SK-N-SH (cell line): ENCODE measurements at regions not wholly inside any gene's neighbourhood (a gene's known extent, or its start where the extent isn't known, plus 50 kb on each side); places are given as distances from the start of the nearest gene placed in this dataset.
A peak's percentile ranks its signal among the peaks of the same experiment; 100 is the strongest.

Source experiments
- CTCF ChIA-PET: fragments of 300-600, 350-600 bp; formaldehyde crosslinking; extraction: SDS; loops from one replicate; lab custom pipeline; 2021; lab: Yijun Ruan, JAX
- POLR2A ChIA-PET: fragments of 350-600 bp; sonication (Branson Sonifier 250); formaldehyde crosslinking; extraction: SDS; loops from one replicate; lab custom pipeline; 2020; ENCODE audit warnings: antibody characterized with exemption, inconsistent platforms; lab: Yijun Ruan, JAX
- DNase-seq: peaks from one replicate; pipeline ENCODE4 v3.0.0; 2012
- H2AFZ ChIP-seq: fragments of 200-600 bp; sonication (generic); 2 replicates; pipeline ENCODE4 v1.8.1; 2016; ENCODE audit warnings: antibody characterized with exemption, mild to moderate bottlenecking, low read depth
- H3F3A ChIP-seq: fragments of 200-600 bp; sonication (generic); replicated peaks from 2 replicates; pipeline ENCODE3; 2016; ENCODE audit warnings: antibody characterized with exemption, mild to moderate bottlenecking; ENCODE audit not compliant: insufficient read depth
- H3K27ac ChIP-seq, 2 experiments: fragments of 200-500 bp in 1 of 2; fragments of 200-600 bp in 1 of 2; sonication (Bioruptor generic) in 1 of 2; sonication (generic), shearing (Covaris generic) in 1 of 2; 2 replicates each; pipeline versions ENCODE4 v1.5.1 to v1.6.1; 2014 to 2016; ENCODE audit warnings: low read depth in 2 of 2, inconsistent platforms in 1 of 2, low read length in 1 of 2, mild to moderate bottlenecking in 1 of 2, mixed read lengths in 1 of 2
- H3K27me3 ChIP-seq: fragments of 200-600 bp; sonication (generic), shearing (Covaris generic); 2 replicates; pipeline ENCODE4 v1.6.1; 2016; ENCODE audit warnings: mixed run types; ENCODE audit not compliant: insufficient read depth
- H3K36me3 ChIP-seq, 2 experiments: fragments of 200-500 bp in 1 of 2; fragments of 200-600 bp in 1 of 2; sonication (Bioruptor generic) in 1 of 2; sonication (generic) in 1 of 2; replicated peaks in 1 of 2; 2 replicates each; pipeline versions ENCODE3 to v1.5.1; 2014 to 2016; ENCODE audit warnings: low read length in 1 of 2, mild to moderate bottlenecking in 1 of 2; ENCODE audit not compliant: insufficient read depth in 2 of 2, control insufficient read depth in 1 of 2
- H3K4me1 ChIP-seq, 2 experiments: fragments of 200-500 bp in 1 of 2; fragments of 200-600 bp in 1 of 2; sonication (Bioruptor generic) in 1 of 2; sonication (generic), shearing (Covaris generic) in 1 of 2; 2 replicates each; pipeline versions ENCODE4 v1.5.1 to v1.6.1; 2014 to 2016; ENCODE audit warnings: low read depth in 1 of 2, low read length in 1 of 2, mixed run types in 1 of 2; ENCODE audit not compliant: insufficient read depth in 2 of 2, control insufficient read depth in 1 of 2
- H3K4me2 ChIP-seq: fragments of 200-600 bp; sonication (generic), shearing (Covaris generic); 2 replicates; pipeline ENCODE4 v1.6.1; 2017; ENCODE audit warnings: mixed run types
- H3K4me3 ChIP-seq, 2 experiments: fragments of 200-500 bp in 1 of 2; fragments of 200-600 bp in 1 of 2; sonication (Bioruptor generic) in 1 of 2; sonication (generic), shearing (Covaris generic) in 1 of 2; 2 replicates each; pipeline versions ENCODE4 v1.5.1 to v1.8.1; 2014 to 2016; ENCODE audit warnings: low read depth in 2 of 2, inconsistent platforms in 1 of 2, low read length in 1 of 2, mild to moderate bottlenecking in 1 of 2, mixed read lengths in 1 of 2, moderate library complexity in 1 of 2
- H3K79me2 ChIP-seq: fragments of 200-600 bp; sonication (generic); 2 replicates; pipeline ENCODE4 v1.8.1; 2017; ENCODE audit warnings: mild to moderate bottlenecking; ENCODE audit not compliant: insufficient read depth
- H3K9ac ChIP-seq: fragments of 200-600 bp; sonication (generic); 2 replicates; pipeline ENCODE4 v1.6.1; 2017; ENCODE audit warnings: mixed run types
- H3K9me2 ChIP-seq: fragments of 200-600 bp; sonication (generic); 2 replicates; pipeline ENCODE4 v1.6.1; 2017; ENCODE audit warnings: mixed run types
- H3K9me3 ChIP-seq: fragments of 200-600 bp; sonication (generic); 2 replicates; pipeline ENCODE4 v1.6.1; 2017; ENCODE audit warnings: mixed run types, mild to moderate bottlenecking, moderate library complexity
- H4K20me1 ChIP-seq: fragments of 200-600 bp; sonication (generic); 2 replicates; pipeline ENCODE4 v1.6.1; 2017; ENCODE audit warnings: mild to moderate bottlenecking, mixed run types; ENCODE audit not compliant: insufficient read depth
- CHD2 ChIP-seq: fragments of 150-350 bp; IDR thresholded peaks from 2 replicates; pipeline ENCODE4 v1.6.1; 2018; ENCODE audit warnings: low read length; ENCODE audit not compliant: partially characterized antibody
- CTCF ChIP-seq: fragments of 200-600 bp; sonication (generic); IDR thresholded peaks from 2 replicates; pipeline ENCODE4 v1.6.1; 2017; ENCODE audit warnings: antibody characterized with exemption, mild to moderate bottlenecking, moderate library complexity
- ELF1 ChIP-seq: IDR thresholded peaks from 2 replicates; pipeline ENCODE4 v1.4.0; 2012
- EP300 ChIP-seq, 2 experiments: IDR thresholded peaks; 2 replicates each; pipeline versions ENCODE4 v1.4.0 to v1.6.1; 2012; ENCODE audit warnings: borderline replicate concordance in 1 of 2, low read depth in 1 of 2, low read length in 1 of 2
- FOSL2 ChIP-seq: IDR thresholded peaks from 2 replicates; pipeline ENCODE4 v1.4.0; 2012; ENCODE audit warnings: low read depth, mild to moderate bottlenecking, moderate library complexity, borderline replicate concordance
- FOXJ3 ChIP-seq: sonication (generic); formaldehyde crosslinking; IDR thresholded peaks from 2 replicates; pipeline ENCODE4 v1.5.1; 2020; ENCODE audit warnings: mild to moderate bottlenecking, missing genetic modification reagents
- FOXM1 ChIP-seq: IDR thresholded peaks from 2 replicates; pipeline ENCODE4 v1.4.0; 2012; ENCODE audit warnings: low read depth, mild to moderate bottlenecking
- GATA2 ChIP-seq: sonication (generic); formaldehyde crosslinking; IDR thresholded peaks from 2 replicates; pipeline ENCODE4 v1.5.0; 2020; ENCODE audit warnings: mild to moderate bottlenecking, missing genetic modification reagents
- MEF2A ChIP-seq: IDR thresholded peaks from 2 replicates; pipeline ENCODE4 v1.4.0; 2012; ENCODE audit warnings: low read depth, borderline replicate concordance
- MXI1 ChIP-seq: IDR thresholded peaks from 2 replicates; pipeline ENCODE4 v1.6.1; 2012; ENCODE audit warnings: mild to moderate bottlenecking, low read depth, low read length, improper control_type of control experiment
- NFIC ChIP-seq: IDR thresholded peaks from 2 replicates; pipeline ENCODE4 v1.4.0; 2012; ENCODE audit warnings: borderline replicate concordance
- NRF1 ChIP-seq: IDR thresholded peaks from 2 replicates; pipeline ENCODE4 v1.6.1; 2012; ENCODE audit warnings: low read depth, mild to moderate bottlenecking, low read length
- PBX3 ChIP-seq: IDR thresholded peaks from 2 replicates; pipeline ENCODE4; 2012
- POLR2AphosphoS5 ChIP-seq: IDR thresholded peaks from 2 replicates; pipeline ENCODE4 v1.6.1; 2012; ENCODE audit warnings: low read depth, low read length
- RFX5 ChIP-seq: IDR thresholded peaks from 2 replicates; pipeline ENCODE4 v1.6.1; 2012; ENCODE audit warnings: mild to moderate bottlenecking, improper control_type of control experiment, low read length
- RXRA ChIP-seq: IDR thresholded peaks from 2 replicates; pipeline ENCODE4 v1.4.0; 2012; ENCODE audit warnings: low read depth, mild to moderate bottlenecking, borderline replicate concordance
- SIN3A ChIP-seq: IDR thresholded peaks from 2 replicates; pipeline ENCODE4 v1.6.1; 2012; ENCODE audit warnings: low read depth, mild to moderate bottlenecking, low read length, moderate library complexity, borderline replicate concordance
- SMC3 ChIP-seq: IDR thresholded peaks from 2 replicates; pipeline ENCODE4 v1.6.1; 2012; ENCODE audit warnings: low read depth, low read length, improper control_type of control experiment
- TAF1 ChIP-seq: IDR thresholded peaks from 2 replicates; pipeline ENCODE4 v1.6.1; 2012; ENCODE audit warnings: low read depth, mild to moderate bottlenecking, low read length, moderate library complexity, borderline replicate concordance
- TCF12 ChIP-seq: IDR thresholded peaks from 2 replicates; pipeline ENCODE4 v1.4.0; 2012
- TEAD4 ChIP-seq: IDR thresholded peaks from 2 replicates; pipeline ENCODE4 v1.4.0; 2012; ENCODE audit warnings: mild to moderate bottlenecking, borderline replicate concordance; ENCODE audit not compliant: insufficient read depth
- USF2 ChIP-seq: fragments of 150-350 bp; IDR thresholded peaks from 2 replicates; pipeline ENCODE4 v1.6.1; 2017; ENCODE audit warnings: antibody characterized with exemption, low read length, low read depth, borderline replicate concordance
- YY1 ChIP-seq: IDR thresholded peaks from 2 replicates; pipeline ENCODE4 v1.4.0; 2012; ENCODE audit warnings: low read depth, mild to moderate bottlenecking
- ZBTB33 ChIP-seq: IDR thresholded peaks from 2 replicates; pipeline ENCODE4 v1.4.0; 2012; ENCODE audit warnings: low read depth, borderline replicate concordance
- WGBS: methylation state at CpG from one replicate; pipeline ENCODE4 v1.1.6; 2017; ENCODE audit warnings: low lambda C conversion rate; 5-methylcytosine and 5-hydroxymethylcytosine counted together
- TF ChIP-seq, protein P1 (sequence below): IDR thresholded peaks from 2 replicates; pipeline ENCODE4 v1.4.0; 2012; ENCODE audit warnings: low read depth, borderline replicate concordance

GRCh38 chr5:103402851-103403250, 144.3 kb downstream of the MACIR start:
- no peak for TF ChIP-seq NRF1
- no peak for TF ChIP-seq RXRA
- peak; percentile 41; the same call in 1 of the 2 replicates for TF ChIP-seq NFIC
- no peak for TF ChIP-seq YY1
- TF ChIP-seq POLR2AphosphoS5 = no peak
- no peak for TF ChIP-seq SIN3A
- TF ChIP-seq FOSL2 = no peak
- TF ChIP-seq MEF2A = no peak
- TF ChIP-seq CHD2 = no peak
- TF ChIP-seq GATA2 (CRISPR knock-in tag) = no peak
- no peak for TF ChIP-seq TAF1
- no peak for TF ChIP-seq RFX5
- no peak for TF ChIP-seq TEAD4
- no peak for TF ChIP-seq FOXM1
- no peak for TF ChIP-seq SMC3
- TF ChIP-seq PBX3 = peak; percentile 44; the same call in 1 of the 2 replicates
- TF ChIP-seq CTCF = no peak
- TF ChIP-seq TCF12 = peak; percentile 7; the same call in 1 of the 2 replicates
- TF ChIP-seq MXI1 = no peak
- TF ChIP-seq ZBTB33 = no peak
- TF ChIP-seq, protein P1, sequence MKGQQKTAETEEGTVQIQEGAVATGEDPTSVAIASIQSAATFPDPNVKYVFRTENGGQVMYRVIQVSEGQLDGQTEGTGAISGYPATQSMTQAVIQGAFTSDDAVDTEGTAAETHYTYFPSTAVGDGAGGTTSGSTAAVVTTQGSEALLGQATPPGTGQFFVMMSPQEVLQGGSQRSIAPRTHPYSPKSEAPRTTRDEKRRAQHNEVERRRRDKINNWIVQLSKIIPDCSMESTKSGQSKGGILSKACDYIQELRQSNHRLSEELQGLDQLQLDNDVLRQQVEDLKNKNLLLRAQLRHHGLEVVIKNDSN = no peak
- TF ChIP-seq USF2 = no peak
- no peak for TF ChIP-seq FOXJ3 (CRISPR knock-in tag)
- no peak for TF ChIP-seq EP300 (IDR thresholded peaks at IDR 0.05; ENCODE audit: borderline replicate concordance in 1 of 2, low read depth in 1 of 2, low read length in 1 of 2)
- TF ChIP-seq ELF1 = no peak
- no peaks in the 10 kb centered on the region for H3K36me3 ChIP-seq
- POLR2A ChIA-PET = no interaction called here
- no peak overlapping the region for H3K4me2 ChIP-seq
- no peak overlapping the region for H3K4me3 ChIP-seq
- H3K9me2 ChIP-seq = no peaks in the 10 kb centered on the region
- H3K9me3 ChIP-seq = no peaks in the 10 kb centered on the region
- H4K20me1 ChIP-seq = no peaks in the 10 kb centered on the region
- no peak overlapping the region for H3K27ac ChIP-seq
- no peaks in the 10 kb centered on the region for H3K27me3 ChIP-seq
- H3K79me2 ChIP-seq = no peaks in the 10 kb centered on the region
- peaks cover 6% of the 10 kb centered on the region for H3F3A ChIP-seq
- CTCF ChIA-PET = interaction anchor here (1.7 kb wide), 1 partner anchor 9 kb away, joined by 5 read pairs; no protein-coding TSS in a partner anchor
- peaks cover 0 to 4% of the 10 kb centered on the region in 2 experiments; a peak in 2 of 4 replicates for H3K4me1 ChIP-seq
- DNase-seq = no peak
- H3K9ac ChIP-seq = no peak overlapping the region
- no peak overlapping the region for H2AFZ ChIP-seq
- 57% methylated on average over 4 of the region's 4 CpGs for WGBS
